ENCODE measurements at regions not wholly inside any gene's neighbourhood (a gene's known extent, or its start where the extent isn't known, plus 50 kb on each side); places are given as distances from the start of the nearest gene placed in this dataset.

DNA sequence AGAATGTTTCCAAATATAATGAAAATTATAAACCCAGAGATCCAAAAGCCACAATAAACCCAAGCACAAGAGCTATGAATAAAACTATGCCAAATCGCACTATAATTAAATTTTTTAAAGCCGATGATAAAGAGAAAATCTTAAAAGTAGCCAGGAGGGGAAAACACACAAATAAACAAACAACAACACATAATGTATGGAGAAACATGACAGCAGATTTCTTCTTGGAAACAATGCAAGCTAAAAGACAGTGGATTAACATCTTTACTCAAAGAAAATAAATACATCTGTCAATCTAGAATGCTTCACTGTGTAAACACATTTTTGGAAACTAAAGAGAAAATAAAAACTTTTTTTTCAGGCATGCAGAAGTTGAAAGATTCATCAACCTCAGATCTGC, 53.0 kb upstream of the SMOX start:
- no peak for DNase-seq

DNA sequence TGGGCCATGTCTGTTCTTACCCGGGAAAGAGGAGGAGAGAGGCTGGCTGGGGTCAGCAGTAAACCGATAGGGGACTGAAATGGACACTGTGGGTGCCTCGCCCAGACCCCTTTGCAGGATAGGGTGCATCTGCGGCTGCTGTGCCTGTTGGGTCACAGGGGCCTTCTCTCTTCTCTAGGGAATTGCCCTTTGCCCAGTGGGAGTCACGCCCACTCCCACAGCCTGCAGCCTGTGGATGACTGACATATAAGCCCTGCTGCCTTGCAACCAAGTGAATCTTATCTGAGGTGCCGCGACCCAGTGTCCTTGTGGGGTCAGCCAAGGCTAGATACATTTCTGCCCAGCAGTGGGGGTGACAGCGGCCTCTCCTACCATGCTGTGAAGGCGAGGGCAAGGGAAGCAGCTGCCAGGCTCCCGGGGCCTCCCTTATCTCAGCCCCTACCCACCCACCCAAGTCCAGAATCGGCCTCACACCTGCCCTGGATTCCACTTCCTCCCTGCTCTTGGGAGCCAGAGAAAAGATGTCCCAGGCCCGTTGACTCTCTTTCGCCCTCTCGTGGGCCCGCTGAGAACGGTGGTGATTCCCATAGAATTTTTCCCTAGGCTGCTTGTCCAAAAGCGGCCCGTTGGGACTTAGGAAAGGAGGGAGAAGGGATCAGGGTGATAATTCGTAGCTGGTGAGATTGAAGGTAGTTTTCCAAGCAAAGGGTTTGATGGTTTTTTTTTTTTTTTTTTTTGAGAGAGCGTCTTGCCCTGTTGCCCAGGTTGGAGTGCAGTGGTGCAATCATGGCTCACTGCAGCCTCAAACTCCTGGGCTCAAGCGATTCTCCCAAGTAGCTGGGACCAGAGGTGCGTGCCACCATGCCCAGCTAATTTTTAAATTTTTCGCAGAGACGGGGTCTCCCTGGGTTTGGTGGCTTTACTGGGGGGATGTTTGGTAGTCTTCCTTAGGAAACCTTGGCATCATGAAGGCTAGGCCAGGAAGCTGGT, 56.8 kb upstream of the SMOX start:
- DNase-seq: peak; percentile 14

DNA sequence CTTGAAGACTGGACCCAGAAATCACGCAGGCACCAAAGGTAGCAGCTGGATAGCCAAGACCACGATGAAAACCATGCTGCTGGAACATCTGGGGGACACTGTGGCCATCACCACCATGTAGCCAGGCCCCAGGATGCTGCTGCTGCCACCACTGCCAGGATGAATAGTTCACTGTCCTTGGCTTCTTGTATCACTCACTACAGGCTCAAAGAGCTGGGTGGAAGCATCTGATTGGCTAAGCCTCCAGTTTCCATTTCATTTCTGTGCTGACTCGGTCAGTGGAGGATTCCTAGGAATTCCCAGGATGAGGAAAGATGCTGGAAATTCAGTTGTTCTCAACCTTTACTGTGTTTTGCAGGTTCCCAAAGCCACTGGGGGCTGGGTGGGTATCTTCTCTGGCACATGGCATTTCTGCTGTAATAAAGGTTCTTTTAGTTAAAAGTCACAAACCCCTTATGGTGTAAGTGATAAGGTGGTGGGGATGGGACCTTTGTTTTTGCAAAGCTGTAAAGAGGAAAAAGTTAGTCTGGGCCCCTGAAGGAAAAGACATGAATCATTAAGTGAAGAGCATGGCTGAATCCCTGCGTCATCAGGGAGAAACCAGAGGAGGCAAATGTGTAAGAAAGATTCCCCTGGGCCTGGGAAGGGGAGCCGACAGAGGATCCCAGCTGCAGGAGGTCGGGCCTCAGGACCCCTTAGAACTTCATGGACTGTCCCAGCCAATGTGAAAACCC, 57.7 kb upstream of the SMOX start:
- DNase-seq: no peak

DNA sequence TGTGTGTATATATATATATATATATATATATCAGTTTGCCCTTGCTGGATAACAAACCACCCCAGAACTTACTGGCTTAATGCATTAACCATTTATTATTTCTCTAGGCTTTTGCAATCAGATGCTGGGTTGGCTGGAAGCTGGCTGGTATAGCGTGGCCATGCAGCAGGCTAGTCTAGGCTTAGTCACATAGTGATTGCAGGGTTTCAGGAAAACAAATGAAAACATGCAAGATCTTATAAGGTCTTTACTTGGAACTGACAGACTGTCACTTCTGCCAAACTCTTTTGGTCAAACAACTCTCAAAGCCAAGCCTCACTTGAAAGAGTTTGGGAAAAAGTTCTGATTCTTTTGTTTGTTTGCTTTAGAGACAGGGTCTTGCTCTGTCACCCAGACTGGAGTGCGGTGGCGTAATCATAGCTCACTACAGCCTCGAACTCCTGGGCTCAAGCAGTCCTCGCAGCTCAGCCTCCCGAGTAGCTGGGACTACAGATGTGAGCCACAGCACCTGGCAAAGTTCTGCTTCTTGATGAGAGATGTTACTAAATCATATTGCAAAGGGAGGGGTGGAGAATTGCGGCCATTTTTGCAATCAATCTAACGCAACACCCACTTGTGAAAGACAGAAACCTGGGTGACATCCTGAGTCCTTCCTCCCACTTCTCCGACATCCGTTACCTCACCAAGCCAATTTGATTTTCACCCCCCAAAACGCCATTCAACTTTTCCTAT, 58.7 kb upstream of the SMOX start:
- no peak for DNase-seq

DNA sequence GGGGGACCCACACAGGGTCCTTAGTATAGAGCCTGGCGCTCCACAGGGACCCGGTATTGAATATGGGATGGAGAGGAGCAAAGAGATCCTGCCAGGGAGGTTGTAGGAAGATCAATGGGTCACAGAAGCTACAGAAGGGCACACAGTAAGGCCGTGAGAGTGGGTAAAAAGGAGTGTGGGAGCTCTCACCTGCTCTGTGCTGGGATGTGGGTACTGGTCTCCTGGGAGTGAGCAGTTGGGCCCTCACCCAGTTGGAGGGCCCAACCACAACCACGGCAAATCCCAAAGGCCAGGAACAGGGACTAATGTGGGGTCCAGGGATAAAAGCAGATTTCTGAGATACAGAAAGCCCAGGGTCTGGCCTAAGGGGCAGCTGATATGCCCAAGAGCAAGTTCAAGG, 59.9 kb upstream of the SMOX start:
- no peak for DNase-seq

DNA sequence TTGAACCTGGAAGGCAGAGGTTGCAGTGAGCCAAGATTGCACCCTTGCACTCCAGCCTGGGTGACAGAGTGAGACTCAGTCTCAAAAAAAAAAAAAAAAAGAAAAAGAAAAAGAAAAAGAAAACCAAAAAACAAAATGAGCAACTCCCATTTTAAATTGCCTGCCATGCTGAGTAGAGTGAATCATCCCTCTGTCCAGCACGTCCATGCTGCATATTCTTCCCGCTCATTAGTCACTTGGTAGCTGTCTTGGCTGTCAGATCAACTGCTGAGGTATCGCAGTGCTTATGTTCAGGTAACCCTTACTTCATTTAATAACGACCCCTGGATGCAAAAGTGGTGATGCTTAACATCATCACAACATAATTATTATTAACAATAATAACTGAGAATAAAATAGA, 60.7 kb upstream of the SMOX start:
- no peak for DNase-seq

DNA sequence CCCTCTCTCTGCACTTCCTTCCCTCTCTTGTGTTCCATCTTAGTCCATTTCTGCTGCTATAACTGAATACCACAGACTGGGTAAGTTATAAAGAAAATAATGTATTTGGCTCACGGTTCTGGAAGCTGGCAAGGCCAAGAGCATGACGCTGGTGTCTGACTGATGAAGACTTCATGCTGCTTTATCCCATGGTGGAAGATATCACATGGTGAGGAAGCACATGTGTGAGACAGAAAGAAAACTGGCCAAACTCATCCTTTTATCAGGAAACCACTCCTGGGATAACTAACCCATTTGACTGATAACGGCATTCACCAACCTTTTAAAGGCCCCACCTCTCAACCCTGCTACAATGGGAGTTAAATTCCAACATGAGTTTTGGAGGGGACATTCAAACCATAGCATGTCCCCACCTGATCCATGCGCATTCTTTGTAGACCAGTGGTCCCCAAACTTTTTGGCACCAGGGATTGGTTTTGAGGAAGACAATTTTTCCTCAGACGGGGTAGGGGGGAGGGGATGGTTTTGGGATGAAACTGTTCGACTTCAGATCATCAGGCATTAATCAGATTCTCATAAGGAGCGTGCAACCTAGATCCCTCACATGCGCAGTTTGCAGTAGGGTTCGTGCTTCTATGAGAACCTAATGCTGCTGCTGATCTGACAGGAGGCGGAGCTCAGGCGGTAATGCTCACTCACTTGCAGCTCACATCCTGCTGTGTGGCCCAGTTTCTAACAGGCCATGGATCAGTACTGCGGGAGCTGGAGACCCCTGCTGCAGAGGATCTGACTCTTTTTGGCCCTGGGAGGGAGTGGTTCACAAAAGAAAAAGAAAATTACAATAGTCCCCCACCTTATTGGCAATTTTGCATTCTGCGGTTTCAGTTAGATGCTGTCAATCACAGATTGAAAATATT, 61.6 kb upstream of the SMOX start:
- no peak for DNase-seq

DNA sequence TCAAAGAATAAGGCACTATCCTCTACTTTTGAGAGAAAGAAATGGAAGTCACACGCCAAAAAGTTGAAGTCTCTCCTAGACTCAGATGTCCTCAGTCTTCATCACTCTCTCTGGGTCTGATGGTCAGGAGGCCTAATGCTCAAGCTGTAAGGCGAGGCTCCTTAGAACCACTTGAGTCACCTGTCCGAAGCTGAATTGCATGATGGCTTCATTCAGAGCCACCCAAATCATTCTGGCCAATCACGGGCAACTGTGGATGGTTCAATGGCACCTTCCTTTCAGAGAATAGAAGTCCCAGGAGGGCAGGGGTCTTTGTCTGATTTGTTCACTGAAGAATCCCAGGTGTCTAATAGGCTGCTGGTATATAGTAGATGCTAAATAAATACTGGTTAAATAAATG, 63.9 kb upstream of the SMOX start:
- no peak for DNase-seq

DNA sequence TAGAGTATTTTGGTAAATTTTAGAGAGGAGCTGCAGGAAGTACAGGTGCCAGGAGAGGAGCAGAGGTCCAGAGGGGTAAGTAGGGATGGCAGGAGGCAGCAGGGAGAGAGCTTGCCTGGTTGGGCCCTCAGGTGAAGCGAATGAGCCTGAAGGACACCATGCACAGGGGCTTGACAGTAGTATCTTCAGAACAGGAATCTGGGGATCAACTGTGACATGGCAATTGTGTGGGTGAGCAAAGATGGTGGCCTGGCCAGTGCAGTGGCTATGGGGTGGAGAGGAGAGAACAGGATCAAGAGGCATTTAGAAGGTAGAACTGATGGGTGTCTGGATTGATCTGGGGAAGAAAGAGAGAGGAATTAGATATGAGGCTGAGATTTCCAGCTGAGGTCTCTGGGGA, 64.5 kb upstream of the SMOX start:
- DNase-seq: no peak

DNA sequence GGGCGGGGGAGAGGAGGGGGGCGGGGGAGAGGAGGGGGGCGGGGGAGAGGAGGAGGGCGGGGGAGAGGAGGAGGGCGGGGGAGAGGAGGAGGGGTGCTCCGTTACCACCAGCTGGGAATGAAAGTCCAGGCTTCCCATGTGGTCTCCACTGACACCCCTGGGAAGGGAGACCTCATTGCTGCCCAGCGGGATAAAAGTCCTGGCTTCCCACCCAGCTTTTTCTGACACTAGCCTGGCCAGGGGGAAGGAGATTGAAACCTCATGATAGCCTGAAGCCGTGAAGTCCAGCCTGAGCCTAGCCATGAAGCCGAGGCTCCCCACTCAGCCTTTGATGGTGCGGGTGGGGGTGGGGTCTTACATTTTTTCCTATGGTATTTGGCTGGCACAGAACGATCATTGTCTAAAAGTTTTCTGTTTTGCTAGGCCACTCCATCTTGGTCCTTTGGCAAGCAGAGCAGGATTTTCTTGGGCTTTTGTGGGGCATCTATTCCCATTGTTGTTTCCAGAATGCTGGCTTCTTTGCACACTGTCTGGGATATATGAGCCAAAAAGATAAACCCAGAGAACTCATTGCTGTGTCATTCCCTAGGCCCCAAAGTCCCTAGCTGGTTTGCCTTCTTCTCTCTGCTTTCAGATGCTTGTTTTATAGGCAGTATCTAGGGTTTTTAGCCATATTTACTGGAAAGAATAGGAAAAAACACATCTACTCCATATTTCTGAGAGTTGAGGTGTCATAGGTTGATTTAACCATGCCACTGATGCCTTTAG, 65.3 kb upstream of the SMOX start:
- no peak for DNase-seq

DNA sequence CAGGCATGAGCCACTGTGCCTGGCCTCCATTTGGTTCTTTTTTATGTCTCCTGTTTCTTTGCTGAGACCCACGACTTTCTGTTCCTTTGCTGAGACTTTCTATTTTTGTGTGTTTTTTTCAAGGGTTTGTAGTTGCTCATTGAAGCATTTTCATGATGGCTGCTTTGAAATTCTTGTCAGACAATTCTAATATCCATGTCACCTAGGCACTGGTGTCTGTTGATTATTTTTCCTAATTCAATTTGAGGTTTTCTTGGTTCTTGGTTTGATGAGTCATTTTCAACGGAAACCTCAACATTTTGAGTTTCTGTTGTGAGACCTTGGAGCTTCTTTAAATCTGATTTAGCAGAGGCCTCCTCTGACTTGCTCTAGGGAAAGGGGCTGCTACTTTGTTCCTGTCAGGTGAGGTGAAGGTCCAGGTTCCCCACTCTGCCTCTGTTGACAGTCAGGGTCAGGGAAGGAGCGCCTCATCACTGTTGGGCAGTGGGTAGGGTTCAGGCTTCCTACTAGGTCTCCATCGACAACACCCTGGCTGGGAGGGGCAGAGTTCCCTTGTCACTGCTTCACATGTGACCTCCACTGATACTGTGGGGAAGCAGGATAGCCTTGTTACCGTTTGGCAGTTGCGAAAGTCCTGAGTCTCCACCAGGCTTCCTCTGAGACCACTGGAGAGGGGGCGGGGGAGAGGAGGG, 66.1 kb upstream of the SMOX start:
- no peak for DNase-seq

DNA sequence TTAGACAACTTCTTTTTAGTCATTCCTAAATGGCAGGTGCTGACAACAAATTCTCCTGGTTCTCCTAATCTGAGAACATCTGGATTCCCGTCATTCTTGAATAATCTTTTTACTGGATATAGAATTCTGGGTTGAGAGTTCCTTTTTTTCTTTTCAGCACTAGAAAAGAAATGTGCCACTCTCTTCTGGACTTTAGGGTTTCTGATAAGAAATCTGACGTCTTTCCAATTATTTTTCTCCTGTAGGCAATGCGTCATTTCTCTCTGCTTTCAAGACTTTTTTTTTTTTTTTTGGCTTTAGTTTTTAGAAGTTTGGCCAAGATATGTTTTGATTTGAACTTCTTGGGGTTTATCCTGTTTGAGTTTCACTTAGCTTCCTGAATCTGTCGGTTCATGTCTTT, 66.1 kb upstream of the RNF24 start:
- DNase-seq: no peak

DNA sequence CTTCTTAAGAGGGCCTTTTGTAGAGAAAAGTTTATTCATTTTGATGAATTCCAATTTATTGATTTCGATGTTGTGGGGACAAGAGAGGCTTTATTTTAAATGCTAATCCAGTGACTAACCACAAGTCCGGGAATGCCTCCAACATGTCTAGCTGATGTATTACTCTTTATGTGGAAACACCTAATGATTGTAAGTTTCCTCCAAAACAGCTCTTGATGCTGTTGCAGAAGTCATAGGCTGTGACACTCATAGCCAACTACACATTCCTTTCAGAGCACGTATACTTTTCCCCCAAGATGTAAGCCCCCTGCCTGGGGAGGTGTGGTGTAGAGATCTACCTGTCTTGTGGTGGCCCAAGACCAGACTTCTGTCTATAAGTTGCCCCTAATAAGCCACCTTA, 61.3 kb upstream of the RNF24 start:
- DNase-seq: no peak

DNA sequence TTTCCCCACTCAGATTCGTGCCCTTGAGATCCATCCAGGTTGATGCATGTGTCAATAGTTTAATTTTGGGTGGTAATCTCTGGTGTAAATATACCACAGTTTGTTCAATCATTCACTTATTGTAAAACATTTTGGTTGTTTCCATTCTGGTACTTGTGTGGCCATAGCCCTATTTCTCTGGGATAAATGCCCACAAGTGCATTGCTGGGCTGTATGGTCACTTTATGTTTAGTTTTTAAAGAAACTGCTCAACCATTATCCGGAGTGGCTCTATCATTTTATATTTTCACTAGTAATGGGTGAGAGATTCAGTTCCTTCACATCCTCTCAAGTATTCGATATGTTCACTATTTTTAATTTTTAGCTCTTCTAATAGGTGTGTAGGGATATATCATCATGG, 60.7 kb upstream of the RNF24 start:
- DNase-seq: no peak

DNA sequence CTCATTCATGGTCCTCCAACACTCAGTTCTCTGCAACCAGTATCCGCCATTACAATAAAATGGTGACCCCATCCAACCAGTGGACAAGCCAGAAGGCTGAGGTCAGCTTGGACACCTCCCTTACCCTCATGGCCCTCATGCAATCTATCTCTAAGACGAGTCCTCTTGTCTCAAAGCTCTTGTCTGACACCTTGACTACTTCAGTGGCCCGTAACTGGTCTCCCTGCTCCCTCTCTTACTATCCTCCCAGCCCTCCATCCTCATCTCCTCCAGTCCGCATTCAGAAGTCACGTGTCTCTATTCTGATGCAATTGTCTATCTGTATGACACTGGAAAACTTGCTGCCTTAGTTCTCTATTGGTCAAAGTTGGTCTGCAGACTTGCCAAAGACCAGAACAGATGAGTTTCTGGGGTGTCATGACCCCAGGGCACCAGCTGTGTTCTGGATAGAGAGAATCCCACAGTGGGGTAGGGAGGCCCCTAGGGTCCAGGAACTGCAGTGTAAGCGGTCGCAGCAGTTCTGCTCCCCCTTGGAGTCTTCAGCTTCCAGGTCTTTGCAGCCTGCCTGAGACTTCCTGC, 59.6 kb upstream of the RNF24 start:
- no peak for DNase-seq

DNA sequence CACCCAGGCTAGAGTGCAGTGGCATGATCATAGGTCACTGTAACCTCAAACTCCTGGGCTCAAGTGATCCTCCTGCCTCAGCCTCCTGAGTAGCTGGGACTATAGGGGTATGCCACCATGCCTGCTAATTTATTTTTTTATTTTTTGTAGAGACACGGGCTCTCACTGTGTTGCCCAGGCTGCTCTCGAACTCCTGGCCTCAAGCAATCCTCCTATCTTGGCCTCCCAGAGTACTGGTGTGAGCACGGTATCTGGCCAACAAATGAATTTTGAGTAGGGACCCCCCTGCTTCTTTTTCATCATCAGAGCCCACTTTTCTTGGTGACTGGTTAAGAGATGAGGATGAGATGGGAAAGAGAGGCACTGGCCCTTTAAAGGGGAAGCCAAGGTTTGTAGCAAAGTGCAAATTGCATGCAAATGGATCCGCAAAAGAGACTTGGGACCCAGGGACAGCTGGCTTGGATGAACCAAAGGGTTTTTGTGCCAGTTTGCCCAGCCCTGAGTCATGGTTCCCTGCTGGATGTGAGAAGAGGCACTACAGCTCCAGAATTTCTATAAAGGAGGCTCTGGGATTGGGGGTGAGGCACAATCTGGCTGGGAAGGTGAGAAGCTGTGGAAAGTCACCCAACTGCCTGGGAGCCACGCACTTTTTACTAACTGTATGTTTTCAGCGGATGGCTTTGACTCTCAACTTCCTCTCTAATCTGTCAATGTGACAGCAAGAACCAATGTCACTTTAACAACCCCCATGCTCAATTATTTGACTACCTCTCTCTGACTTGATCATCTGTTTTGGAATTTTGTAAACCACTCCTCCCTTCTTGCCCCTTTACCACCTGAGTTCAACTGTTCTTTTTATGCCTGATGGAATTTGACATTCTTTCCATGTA, 58.7 kb upstream of the RNF24 start:
- DNase-seq: no peak

DNA sequence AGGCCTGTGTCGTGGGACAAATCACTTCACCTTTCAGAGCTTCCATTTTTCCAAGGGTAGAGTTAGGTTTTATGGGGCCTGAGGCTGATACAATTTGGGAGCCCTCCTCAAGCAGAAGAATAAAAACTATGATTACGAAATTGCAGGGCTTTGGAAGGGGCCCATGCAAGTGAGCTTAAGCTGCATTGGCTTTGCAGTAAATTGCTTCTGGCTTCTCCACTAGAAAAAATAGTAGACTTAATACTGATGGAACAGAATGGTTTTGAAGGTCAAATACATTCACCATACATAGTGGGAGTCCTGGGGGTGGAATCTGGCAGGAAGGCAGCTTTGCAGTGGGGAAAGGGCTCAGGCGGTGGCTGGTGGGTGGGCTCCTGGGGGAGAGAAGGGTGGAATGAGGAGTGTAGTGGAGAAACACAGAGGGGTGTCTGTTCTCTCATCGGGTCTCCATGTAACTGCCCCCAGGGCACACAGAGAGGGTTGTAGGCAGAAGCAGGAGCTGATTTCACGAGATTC, 55.9 kb upstream of the RNF24 start:
- no peak for DNase-seq

DNA sequence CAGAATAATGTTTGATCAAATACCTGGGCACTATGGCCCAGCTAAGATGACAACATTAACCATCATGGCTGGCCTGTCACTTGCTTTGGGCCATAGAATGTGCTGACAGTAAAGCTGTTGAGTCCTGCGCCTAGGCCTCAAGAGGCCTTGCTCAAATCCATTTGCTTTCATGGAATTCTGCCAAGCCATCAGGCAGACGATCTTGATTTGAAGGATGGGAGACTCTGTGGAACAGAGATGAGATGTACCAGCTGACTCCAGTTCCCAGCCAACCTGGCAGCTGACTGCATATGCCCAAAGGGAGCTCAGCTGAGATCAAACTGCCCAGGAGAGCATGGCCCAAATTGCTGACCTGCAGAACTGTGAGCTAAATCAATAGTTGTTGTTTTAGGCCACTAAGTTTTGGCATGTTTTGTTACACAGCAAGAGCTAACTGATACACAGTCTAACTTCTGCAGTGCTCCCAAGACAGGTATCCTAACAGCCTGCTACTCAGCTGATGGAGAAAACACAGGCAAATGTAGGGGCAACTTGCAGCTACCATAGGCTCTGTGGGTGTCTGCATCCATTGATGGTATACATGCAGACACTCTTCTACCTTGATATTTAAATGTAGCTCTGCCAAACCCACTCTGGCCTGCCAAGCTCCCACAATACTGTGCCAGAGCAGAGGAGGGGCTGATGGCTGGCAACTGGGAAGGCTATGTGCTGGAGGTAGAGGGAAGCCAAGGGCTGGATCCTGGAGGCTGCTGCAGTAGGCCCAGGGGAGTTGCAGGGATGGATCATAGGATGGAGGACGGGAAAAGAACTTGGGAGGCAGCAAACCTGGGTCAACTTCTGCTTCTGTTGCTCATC, 55.2 kb upstream of the RNF24 start:
- DNase-seq: no peak

All from DMS153 (cell line).